HG03460 (cell line): ENCODE measurements at regions not wholly inside any gene's neighbourhood (a gene's known extent, or its start where the extent isn't known, plus 50 kb on each side); places are given as distances from the start of the nearest gene placed in this dataset.
"Not testable (repeated sequence)": the region's sequence is repeated elsewhere in the genome, so short reads cannot be mapped to it uniquely, and the experiment has no call there.

Experiments
- ATAC-seq: cut with Tn5 transposase; IDR thresholded peaks from one replicate; pipeline ENCODE4 v1.9.1; 2021; ENCODE audit not compliant: unreplicated experiment

- ATAC-seq = no peak
These were observed 169.8 kb upstream of the RPS23 start for GRCh38 chr5:82447913-82448312.

- ATAC-seq = no peak
These were observed 168.7 kb upstream of the RPS23 start for GRCh38 chr5:82446809-82447208.

GRCh38 chr5:82445726-82446335 is 167.7 kb upstream of the RPS23 start:
- no peak for ATAC-seq

- no peak for ATAC-seq
These were observed 161.7 kb upstream of the RPS23 start for GRCh38 chr5:82439750-82440445.

GRCh38 chr5:82437565-82437964 is 159.4 kb upstream of the RPS23 start:
- not testable (repeated sequence) for ATAC-seq

- ATAC-seq = no peak
These were observed 158.1 kb upstream of the RPS23 start for GRCh38 chr5:82436291-82436690.

- ATAC-seq = not testable (repeated sequence)
These were observed 156.8 kb upstream of the RPS23 start for GRCh38 chr5:82434696-82435660.

GRCh38 chr5:82426464-82427154 is 148.5 kb upstream of the RPS23 start:
- ATAC-seq = no peak

- no peak for ATAC-seq
These were observed 147.4 kb upstream of the RPS23 start for GRCh38 chr5:82425591-82425990.

- ATAC-seq = no peak
These were observed 146.1 kb upstream of the RPS23 start for GRCh38 chr5:82424211-82424610.

- ATAC-seq = no peak
These were observed 144.6 kb upstream of the RPS23 start for GRCh38 chr5:82422751-82423181.

GRCh38 chr5:82422001-82422740 is 144.0 kb upstream of the RPS23 start:
- no peak for ATAC-seq

- ATAC-seq = no peak
These were observed 143.0 kb upstream of the RPS23 start for GRCh38 chr5:82421119-82421518.

GRCh38 chr5:82420524-82420923 is 142.4 kb upstream of the RPS23 start:
- not testable (repeated sequence) for ATAC-seq

- no peak for ATAC-seq
These were observed 141.6 kb upstream of the RPS23 start for GRCh38 chr5:82419559-82420332.

GRCh38 chr5:82418608-82418950 is 140.4 kb upstream of the RPS23 start:
- no peak for ATAC-seq

- ATAC-seq = no peak
These were observed 139.8 kb upstream of the RPS23 start for GRCh38 chr5:82417776-82418607.

- no peak for ATAC-seq
These were observed 138.4 kb upstream of the RPS23 start for GRCh38 chr5:82416512-82416911.

- no peak for ATAC-seq
These were observed 135.9 kb upstream of the RPS23 start for GRCh38 chr5:82414041-82414388.
